NCI-H2196 (cell line): ENCODE measurements at regions not wholly inside any gene's neighbourhood (a gene's known extent, or its start where the extent isn't known, plus 50 kb on each side); places are given as distances from the start of the nearest gene placed in this dataset.
A peak's percentile ranks its signal among the peaks of the same experiment; 100 is the strongest.

Source experiments
- DNase-seq: peaks from one replicate; lab custom pipeline; 2025; ENCODE audit not compliant: unreplicated experiment; lab: John Stamatoyannopoulos, UW

DNA sequence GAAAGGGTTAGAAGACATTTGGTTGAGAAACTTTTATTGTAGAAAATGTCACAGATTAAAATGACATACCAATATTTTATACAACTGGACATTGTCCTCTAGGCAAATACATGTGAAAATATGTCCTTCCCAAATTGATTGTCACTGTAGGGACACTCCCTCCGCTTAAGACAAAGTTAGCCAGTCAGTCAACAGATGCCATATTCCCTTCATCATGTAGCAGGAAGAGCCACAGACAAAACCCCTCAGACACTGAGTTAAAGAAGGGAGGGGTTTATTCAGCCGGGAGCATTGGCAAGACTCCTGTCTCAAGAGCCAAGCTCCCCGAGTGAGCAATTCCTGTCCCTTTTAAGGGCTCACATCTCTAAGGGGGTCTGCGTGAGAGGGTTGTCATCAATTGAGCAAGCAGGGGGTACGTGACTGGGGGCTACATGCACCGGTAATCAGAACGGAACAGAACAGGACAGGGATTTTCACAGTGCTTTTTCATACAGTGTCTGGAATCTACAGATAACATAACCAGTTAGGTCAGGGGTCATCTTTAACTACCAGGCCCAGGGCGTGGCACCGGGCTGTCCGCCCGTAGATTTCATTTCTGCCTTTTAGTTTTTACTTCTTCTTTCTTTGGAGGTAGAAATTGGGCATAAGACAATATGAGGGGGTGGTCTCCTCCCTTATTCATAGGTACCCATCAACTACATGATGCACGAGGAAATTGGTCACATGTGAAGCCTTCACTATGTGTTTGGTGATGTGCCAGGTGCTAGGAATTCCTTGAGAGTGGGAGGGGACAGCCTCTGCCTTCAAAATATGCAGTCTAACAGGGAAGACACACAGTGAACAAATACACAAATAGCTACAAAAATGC, 155.7 kb upstream of the CDYL start:
- no peak for DNase-seq

DNA sequence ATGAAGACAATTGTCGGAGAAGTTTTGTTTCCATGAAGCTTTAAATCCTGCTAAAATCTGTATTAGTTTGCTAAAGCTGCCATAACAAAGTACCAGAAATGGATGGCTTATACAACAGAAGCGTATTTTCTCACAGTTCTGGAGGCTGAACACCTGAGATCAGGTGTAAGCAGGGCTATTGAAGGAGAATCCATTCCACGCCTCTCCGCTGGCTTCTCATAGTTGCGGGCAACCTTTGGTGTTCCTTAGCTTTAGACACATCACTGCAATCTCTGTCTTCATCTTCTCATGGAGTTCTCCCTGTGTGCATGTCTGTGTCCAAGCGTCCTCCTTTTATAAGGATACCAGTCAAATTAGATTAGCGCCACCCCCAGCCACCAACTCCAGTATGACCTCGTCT, 159.9 kb upstream of the CDYL start:
- no peak for DNase-seq

DNA sequence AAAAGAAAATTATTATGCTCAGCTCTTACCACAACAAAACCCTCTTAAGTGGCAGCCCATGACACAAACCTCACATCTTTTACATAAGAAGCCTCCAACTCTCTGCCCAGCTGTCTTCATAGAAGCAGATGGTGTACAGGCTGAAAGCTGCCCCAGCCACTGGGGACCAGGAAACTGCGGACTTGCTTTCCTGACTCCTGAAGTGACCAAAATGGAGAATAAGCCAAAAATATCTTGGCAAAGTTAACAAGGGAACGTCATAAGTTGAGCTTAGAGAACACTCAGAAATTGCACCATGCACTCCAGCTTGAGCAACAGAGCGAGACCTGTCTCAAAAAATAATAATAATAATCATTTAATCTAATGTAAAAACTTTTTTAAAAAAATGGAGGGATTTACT, 160.3 kb upstream of the CDYL start:
- no peak for DNase-seq

DNA sequence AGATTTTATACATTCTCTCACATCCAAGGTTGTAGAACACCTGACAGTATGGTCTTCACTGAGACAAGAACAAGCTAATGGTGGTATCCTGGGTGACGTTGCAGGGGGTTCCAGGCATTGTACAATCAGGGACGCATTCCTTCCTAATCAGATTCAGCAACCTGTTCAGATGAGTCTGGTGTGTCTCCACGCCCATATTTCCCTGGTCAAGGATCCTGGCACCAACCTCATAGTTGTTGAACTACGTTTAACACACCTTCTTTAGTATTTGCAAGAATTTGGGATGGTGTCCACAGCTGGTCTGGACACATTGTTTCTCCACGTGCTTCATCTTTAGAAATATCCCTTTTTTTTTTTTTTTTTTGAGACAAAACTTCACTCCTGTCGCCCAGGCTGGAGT, 161.0 kb upstream of the CDYL start:
- no peak for DNase-seq

DNA sequence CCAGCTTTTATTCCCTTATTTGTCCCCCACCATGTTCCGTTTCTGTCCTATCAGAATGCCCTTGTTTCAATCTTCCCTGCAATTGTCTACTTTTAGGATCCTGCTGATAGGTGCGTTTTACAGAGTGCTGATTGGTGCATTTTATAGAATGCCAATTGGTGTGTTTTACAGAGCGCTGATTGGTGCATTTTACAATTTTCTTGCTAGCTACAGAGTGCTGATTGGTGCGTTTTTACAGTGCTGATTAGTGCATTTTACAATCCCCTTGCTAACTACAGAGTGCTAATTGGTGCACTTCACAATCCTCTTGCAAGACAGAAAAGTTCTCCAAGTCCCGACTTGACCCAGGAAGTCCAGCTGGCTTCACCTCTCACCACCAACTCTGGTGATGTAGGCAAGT, 161.6 kb upstream of the CDYL start:
- no peak for DNase-seq

DNA sequence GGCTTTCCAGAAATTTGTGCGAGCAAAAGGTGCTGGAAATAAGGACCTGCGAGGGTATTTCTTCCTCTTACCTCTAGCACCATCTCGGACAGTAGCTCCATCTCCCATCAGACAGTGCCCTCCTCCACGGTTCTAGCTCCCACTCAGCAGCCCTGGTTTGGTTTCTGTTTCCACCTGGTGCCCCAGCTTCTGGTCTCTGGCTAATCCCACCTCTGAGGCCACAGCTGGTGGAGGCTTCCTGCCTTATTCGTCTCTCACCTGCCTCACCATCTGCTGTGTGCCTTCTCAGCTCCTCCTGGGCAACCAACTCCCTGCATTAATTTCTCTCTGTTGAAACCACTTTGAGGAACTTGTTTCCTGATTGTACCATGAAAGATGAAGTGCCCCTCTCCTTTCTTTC, 162.4 kb upstream of the CDYL start:
- no peak for DNase-seq

DNA sequence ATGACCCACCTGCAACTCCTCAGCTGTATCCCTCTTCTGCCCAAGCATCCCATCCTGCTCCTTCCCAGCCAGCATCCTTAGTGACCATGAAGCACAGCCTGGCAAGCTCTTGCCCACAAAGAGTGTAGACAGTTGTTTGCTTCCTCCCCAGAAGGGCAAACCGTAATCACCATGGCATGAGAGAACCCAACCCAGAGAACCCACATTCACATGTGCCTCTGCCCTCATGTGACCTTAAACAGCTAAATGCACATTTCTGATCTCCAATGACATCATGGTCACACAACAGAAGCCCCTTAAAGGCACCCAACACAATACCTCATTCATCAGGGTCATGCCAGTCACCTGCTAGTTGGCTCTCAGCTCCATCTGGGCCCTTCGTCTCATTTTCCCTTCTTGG, 162.8 kb upstream of the CDYL start:
- no peak for DNase-seq

DNA sequence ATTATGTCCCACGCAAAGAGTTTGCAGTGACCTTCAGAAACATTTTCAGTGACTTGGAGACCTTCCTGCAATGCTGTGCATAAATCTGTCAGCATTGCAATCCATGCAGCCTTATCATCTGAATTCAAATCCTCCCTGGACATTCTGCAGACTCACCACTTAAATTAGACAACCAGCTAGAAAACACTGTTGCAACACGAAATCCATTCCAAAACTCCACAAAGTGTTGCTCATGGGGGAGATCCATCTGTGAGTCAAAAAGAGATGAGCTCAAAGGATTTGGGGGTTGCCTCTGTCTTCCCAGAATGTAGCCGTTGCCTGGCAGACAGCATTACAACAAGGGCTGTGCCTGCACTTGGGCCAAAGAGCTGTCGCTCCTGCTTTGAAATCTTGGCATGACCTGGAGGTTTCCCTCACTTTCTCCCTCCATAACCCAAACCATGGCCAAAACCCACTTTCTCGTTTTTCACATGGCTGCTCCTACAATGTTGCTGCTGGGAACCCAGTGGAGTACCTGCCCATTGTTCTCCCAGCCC, 163.5 kb upstream of the CDYL start:
- DNase-seq = no peak

DNA sequence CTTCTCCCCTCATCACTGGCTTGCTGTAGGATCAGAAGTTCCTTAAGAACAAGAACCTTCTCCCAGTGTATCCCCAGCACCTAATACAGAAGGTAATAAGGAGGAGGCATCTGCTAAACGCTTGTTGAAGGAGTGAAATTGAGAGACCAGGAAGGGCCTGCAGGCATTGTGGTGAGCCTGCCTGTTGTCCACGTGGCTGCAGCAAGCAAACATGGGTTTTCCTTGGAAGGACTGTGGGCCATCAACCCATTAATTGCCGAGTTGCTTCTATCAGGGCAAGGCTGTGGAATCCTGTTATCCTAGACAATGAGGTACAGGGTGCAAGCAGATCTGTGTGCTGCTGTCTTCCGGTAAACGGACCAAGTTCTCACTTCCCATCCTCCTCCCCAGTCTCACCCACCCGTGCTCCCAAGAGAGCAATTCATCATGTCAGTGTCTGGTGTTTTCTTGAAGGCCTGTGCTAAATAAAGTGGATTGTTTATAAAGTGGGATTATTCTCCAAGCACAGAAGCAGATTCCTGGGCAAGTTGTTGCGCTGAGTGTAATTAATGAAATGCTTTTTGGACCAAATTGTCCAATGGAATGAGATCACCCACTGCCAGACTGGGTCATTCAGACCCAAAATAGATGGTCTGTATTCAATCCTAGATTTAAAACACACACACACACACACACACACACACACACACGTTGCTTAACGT, 164.6 kb upstream of the CDYL start:
- no peak for DNase-seq

DNA sequence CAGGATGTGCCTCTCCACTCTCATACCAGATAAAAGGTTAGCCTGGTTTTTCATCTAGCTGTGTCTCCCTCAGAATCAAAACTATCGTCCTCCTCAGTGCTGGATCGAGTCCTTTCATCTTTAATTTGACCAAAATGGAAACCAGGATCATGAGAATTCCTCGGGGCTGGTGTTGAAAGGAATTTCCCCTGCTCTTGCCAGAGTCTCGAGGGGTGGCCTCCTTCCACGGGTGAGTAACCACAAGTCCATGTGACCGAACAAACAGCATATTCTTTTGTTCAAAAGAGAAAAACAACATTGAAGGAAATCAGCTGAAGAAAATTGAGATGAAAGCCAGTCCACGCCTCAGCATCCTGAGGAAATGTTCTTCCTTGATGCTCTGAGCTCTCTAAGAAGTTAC, 165.9 kb upstream of the CDYL start:
- no peak for DNase-seq

DNA sequence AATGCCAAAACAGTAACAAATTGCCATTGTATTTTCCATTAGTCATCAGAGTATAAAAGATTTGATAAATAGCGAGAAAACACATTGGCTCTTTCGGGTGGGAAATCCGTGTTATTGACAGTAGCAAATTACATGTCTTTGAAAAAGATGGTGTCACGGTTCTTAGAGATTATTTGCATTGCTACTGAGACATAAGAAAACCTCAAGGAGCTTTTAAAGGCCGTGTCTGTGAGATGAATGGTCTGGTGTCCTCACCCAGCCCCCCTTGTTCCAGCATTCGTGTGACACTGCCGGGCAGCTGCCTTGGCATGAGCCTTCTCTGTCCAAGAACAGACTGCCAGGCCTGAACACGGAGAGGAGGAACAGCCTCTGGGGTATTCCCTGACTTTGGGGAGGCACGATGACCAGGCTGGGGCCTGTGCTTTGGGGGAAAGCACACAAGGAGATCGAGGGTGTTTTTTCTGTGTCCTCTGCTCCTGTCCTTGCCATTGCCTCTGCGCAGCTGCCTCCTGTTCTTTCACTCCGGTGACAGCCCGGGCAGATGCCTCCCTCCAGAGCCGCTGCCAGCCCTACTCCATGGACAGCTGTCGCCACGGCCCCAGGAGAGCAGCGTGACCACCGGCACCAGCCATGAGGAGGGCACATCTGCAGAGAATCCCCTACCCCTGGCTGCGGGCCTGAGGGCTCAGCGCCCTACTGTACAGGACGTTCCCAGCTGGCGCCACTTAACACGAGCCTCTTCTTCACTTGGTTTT, 167.7 kb upstream of the CDYL start:
- no peak for DNase-seq

DNA sequence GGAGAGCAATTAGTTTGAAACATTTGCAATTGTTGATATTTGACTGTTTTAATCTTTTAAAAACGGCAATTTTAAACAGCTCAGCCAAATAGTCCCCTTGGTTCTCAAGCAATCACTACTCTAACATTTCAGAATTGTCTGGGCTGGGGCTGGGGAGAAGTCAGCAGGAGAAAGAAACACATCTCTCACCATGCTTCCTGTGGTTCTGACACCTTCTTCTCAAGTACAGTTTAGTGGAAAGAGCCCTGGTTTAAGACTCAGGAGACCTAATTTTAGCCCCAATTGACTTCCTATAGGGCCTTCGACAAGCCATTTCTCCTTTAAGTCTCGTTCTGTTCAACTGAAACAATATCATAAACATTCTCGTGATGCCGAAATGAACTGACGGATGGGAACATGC, 168.4 kb upstream of the CDYL start:
- DNase-seq = no peak

DNA sequence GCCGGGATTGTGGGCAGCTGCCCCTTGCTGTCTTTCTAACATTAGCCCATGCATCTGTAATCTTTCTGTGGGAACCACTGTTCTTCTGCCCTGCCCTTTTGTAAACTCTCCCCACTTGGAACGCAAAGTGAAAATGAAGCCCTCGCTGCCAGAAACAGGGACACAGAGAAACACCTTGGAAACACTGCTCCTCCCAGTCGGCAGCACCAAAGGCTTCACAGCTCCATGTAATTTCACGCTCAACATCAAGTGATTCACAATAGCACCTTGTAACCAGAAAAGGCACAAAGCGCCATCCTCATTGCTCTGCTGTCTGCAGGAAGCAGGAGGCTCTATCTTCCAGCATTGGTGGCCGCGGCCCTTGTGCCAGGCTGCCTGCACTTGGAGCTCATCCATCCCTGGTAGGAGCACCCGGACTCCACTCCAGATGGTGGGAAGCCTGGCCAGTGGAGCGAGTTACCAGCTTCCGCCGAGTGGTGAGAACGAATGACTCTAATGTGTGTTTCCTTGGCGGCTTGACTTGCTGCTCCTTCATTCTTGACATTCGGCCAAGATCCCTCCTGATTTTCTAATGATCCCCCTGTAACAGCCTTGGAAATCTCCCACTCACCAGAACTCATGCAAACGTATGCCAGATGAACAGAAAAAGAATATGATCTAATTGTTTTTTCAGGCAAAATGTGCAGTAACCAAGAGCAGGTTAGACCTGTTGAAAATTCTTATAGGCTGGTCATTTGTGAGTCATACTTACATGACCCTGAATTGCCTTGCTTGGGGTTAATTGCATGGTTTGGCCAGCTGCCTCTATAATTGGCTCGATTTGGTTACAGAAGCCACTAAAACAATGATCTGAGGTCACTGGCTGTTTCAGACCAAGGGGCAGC, 169.1 kb upstream of the CDYL start:
- DNase-seq = peak; percentile 21

DNA sequence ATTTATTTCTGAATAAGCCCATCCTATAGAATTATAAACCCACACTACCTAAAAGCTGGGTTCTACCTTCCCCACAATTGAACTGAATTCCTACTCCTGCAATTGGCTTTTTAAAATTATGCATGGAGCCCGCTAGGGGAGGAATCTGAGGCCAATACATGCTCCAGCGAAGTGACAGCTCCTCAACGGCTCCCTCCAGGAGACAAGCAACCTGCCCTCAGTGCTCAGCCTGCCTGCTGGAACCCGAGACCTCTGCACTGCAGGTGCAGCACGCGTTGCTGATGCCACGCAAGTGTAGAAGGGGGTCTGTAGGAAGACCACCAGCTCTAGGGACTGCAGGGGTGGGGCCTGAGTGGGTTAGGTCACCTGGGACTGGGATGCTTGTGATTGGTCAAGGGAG, 170.2 kb upstream of the CDYL start:
- no peak for DNase-seq

DNA sequence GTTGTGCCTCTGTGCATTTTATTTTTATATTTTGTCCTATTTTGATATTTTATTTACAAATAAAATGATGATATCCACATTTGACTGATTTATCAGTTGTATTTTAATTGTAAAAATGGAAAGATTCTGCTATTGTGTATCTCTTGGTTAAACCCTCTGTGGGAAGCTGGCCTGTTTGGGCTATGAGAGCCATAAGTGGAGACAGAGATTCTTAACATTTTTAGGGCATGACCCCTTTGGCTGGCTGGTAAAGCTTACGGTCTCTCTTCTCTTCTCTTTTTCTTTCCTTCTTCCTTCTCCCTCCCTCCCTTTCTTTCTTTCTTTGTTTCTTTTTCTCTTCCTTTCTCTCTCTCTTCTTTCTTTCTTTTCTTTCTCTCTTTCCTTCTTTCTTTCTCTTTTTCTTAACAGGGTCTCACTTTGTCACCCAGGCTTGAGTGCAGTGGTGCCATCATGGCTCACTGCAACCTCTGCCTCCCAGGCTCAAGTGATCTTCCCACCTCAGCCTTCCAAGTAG, 172.3 kb upstream of the CDYL start:
- no peak for DNase-seq

DNA sequence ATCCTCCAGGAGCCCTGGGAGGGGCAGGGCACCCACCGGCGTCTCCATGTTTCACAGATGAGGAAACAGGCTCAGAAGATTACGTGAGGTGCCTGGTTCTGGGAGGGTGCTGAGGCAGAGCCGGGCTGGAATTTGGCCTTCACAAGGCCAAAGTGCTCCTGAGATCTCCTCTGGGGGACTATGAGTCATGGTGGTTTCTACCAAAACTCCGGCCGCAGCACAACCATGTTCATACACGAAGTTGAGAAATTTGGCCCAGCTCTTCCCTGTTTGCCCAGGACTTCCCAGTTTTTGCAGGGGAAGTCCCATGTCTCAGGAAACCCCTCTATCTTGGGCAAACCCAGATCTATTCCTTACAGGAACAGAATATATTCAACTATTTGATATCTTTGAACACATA, 172.9 kb upstream of the CDYL start:
- no peak for DNase-seq

DNA sequence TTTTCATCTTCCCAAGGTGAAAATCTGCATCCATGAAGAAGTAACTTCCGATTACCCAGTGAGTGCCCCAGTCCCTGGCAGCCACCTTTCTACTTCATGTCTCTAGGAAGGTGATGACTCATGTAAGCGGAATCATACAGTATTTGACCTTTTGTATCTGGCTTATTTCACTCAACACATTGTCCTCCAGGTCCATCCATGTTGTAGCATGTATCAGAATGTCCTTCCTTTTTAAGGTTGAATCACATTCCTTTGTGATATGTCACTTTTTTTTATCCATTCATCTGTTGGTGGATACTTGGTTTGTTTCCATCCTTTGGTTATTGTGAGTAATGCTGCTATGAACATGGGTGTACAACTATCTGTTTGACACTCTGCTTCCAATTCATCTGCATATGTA, 176.3 kb upstream of the CDYL start:
- no peak for DNase-seq

DNA sequence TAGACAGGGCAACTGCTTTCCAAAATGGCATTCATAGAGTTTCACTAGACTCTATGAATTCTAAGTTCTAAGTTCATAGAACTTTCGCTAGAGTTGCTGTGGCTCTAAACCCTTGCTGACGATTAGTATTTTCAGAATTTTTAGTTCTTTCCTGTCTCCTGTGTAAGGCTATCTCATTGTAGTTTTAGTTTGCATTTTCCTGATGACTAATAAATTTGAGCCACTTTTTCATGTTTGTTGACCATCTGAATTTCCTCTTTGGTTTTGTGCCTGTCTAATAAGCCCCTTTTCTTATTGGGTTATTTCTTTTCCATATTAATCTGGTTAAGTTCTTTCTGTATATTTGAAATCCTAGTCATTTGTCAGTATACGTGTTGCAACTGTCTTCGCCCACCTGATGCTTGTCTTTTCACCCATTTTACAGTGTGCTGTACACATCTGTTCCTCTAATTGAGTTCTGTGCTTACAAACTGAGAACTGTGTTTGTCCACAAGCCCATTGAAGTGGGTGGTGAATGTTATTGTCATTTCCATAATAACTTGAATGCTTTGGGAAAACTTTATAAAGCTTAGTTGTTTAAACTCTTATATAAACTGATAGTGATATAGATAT, 177.7 kb upstream of the CDYL start:
- DNase-seq = no peak

DNA sequence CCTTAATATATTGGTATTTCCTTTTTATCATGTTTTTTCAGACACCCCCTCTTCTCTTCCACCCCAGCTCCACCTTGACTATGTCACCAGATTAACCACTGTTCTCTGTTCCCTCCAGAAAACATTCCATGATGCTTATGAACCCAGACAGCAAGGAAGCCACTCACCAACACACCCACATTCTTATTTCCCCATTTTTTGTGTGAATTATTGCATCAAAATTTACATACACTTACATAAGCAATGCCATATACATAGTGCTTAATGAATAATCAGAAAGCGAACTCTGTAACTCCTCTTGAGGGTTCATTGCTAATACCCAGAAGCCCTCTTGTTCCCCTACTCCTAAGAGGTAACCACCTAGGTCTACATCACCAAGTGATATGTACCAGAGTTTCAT, 182.3 kb upstream of the CDYL start:
- no peak for DNase-seq

DNA sequence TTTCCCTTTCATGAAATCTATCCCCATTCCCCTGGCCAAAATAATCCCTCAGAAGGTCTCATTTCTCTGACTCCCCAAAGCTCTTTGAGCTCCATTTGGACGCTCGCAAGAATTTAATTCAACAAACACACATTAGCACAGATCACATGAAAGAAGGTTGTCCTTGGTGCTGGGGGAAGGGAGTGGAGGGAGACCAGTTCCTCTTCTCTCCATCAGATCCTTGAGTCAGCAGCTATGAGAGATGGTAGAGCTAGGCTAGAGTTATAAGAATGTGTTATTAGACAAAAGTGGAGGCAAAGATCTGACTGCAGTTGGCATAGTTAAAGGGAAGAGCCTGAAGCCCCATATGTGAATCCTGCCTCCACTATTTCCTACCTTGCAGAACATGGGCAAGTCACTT, 184.2 kb upstream of the CDYL start:
- no peak for DNase-seq
